Duodenal mucosa (tissue), 2 donors: ENCODE measurements at regions not wholly inside any gene's neighbourhood (a gene's known extent, or its start where the extent isn't known, plus 50 kb on each side); places are given as distances from the start of the nearest gene placed in this dataset.
"Not testable (repeated sequence)": the region's sequence is repeated elsewhere in the genome, so short reads cannot be mapped to it uniquely, and the experiment has no call there.

ENCODE experiments used
- H3K27ac ChIP-seq: one replicate; pipeline ENCODE4 v1.7.0; 2013; ENCODE audit warnings: low read depth, low read length
- H3K27me3 ChIP-seq, 2 donors: one replicate each; pipeline ENCODE4 v1.7.0; 2013; ENCODE audit warnings: low read length in 2 of 2, control low read depth in 1 of 2; ENCODE audit not compliant: insufficient read depth in 2 of 2, control insufficient read depth in 1 of 2
- H3K36me3 ChIP-seq, 2 donors: one replicate each; pipeline ENCODE4 v1.7.0; 2013; ENCODE audit warnings: low read length in 2 of 2, control low read depth in 1 of 2; ENCODE audit not compliant: insufficient read depth in 2 of 2, control insufficient read depth in 1 of 2
- H3K4me1 ChIP-seq, 2 donors: one replicate each; pipeline ENCODE4 v1.7.0; 2013; ENCODE audit warnings: low read length in 2 of 2, control low read depth in 1 of 2; ENCODE audit not compliant: insufficient read depth in 2 of 2, control insufficient read depth in 1 of 2
- H3K4me3 ChIP-seq, 2 donors: one replicate each; pipeline ENCODE4 v1.7.0; 2013; ENCODE audit warnings: low read length in 2 of 2, low read depth in 1 of 2
- H3K9ac ChIP-seq, 2 donors: one replicate each; pipeline ENCODE4 v1.7.0; 2013; ENCODE audit warnings: low read length in 2 of 2, low read depth in 1 of 2
- H3K9me3 ChIP-seq, 2 donors: one replicate each; pipeline ENCODE4 v1.7.0; 2013; ENCODE audit warnings: low read length in 2 of 2, control low read depth in 1 of 2; ENCODE audit not compliant: control insufficient read depth in 1 of 2

DNA sequence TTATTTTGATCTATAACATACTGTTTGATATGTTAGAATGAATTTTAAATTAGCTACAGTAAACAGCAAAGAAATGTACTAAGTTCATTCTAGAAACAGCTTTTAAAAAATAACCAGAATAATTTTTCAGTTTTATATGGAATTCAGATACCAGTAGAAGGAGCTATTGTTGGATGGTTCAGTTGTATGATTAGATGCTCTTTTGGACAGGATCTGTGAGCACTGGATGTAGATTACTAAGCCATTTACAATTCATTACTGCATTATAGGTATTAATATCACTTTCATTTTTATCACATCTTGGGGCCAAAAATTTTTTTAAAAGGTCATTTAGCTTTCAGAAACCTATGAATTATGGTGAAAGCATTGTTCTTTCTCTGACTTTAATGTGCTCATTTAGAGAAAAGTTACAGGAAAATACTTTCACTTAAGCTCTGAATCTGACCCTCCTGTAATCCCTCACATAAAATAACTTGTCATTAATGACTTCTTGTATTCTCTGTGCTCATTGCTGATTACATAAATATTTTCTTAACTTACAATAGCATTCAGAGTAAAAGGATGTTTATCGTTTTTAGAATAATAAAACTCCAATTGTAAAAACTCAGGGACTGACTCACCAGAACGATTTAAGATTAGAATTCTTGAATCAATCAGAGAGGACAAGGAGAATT is 750.2 kb downstream of the SLC4A3 start:
- Histone ChIP-seq H3K4me3 (no peak overlapping the region), H3K27ac (no peak overlapping the region), H3K4me1 (no peaks in the 10 kb centered on the region), H3K27me3 (no peaks in the 10 kb centered on the region), H3K36me3 (no peaks in the 10 kb centered on the region), H3K9me3 (no peaks in the 10 kb centered on the region), H3K9ac (no peak overlapping the region)

- H3K36me3 ChIP-seq, H3K9ac ChIP-seq: not testable (repeated sequence)
Measured at GRCh38 chr2:220387758-220388157, 760.3 kb downstream of the SLC4A3 start.

GRCh38 chr2:220393711-220394110 is 766.3 kb downstream of the SLC4A3 start:
- Histone ChIP-seq H3K4me1 (no peaks in the 10 kb centered on the region), H3K27ac (no peak overlapping the region), H3K27me3 (no peaks in the 10 kb centered on the region), H3K4me3 (no peak overlapping the region), H3K9me3 (no peaks in the 10 kb centered on the region), H3K9ac (no peak overlapping the region), H3K36me3 (no peaks in the 10 kb centered on the region)

More at GRCh38 chr2:220387758-220388157, 760.3 kb downstream of the SLC4A3 start:
- not testable (repeated sequence) for H3K27me3 ChIP-seq, H3K4me3 ChIP-seq, H3K4me1 ChIP-seq, H3K9me3 ChIP-seq, H3K27ac ChIP-seq

GRCh38 chr2:220394433-220394832 is 767.0 kb downstream of the SLC4A3 start:
- no peaks in the 10 kb centered on the region for H3K9me3 ChIP-seq
- no peaks in the 10 kb centered on the region for H3K27me3 ChIP-seq
- H3K9ac ChIP-seq = no peak overlapping the region
- H3K4me1 ChIP-seq = no peaks in the 10 kb centered on the region
- no peak overlapping the region for H3K4me3 ChIP-seq
- no peak overlapping the region for H3K27ac ChIP-seq
- no peaks in the 10 kb centered on the region for H3K36me3 ChIP-seq

- Histone ChIP-seq H3K9ac (no peak overlapping the region), H3K27me3 (no peaks in the 10 kb centered on the region), H3K4me3 (no peak overlapping the region), H3K9me3 (no peaks in the 10 kb centered on the region), H3K27ac (no peak overlapping the region), H3K36me3 (no peaks in the 10 kb centered on the region), H3K4me1 (no peaks in the 10 kb centered on the region)
Measured at GRCh38 chr2:220396287-220396686, 768.9 kb downstream of the SLC4A3 start.

DNA sequence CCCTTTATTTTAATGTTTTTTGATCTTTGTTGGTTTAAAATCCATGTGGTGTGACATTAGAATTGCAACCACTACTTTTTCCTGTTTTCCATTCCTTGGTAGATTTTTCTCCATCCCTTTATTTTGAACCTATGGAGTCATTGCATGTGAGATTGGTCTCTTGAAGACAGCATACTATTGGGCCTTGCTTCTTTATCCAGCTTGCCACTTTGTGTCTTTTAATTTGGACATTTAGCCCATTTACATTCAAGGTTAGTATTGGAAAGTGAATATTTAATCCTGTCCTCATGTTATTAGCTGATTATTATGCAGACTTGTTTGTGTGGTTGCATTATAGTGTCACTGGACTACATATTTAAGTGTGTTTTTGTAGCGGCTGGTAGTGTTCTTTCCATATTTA is 782.9 kb downstream of the SLC4A3 start:
- no peak overlapping the region for H3K27ac ChIP-seq
- no peaks in the 10 kb centered on the region for H3K4me1 ChIP-seq
- no peak overlapping the region for H3K9ac ChIP-seq
- no peaks in the 10 kb centered on the region for H3K27me3 ChIP-seq
- H3K36me3 ChIP-seq = no peaks in the 10 kb centered on the region
- H3K9me3 ChIP-seq = peaks cover 0 to 4% of the 10 kb centered on the region in 2 donors
- no peak overlapping the region for H3K4me3 ChIP-seq

DNA sequence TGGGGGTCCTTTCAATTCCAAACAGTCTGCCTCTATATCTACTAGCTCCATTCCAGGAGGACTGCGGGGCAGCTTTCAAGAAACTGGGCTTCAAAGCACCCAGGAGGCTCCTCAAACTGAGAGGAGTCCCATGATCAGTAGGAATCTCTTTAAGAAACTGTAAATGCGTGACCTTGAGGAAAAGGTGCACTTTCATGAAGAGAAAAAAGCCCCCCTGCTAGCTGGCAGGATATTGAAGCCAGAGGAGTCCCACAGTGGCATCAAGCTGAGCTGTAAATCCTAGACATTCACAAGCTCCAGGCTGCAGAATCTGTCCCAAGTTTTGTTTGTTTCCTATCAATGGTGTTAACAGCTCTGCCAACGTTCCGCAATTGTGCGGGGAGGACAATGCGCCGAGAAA is 790.1 kb downstream of the SLC4A3 start:
- no peaks in the 10 kb centered on the region for H3K36me3 ChIP-seq
- no peak overlapping the region for H3K4me3 ChIP-seq
- no peak overlapping the region for H3K9ac ChIP-seq
- no peaks in the 10 kb centered on the region for H3K9me3 ChIP-seq
- no peak overlapping the region for H3K27ac ChIP-seq
- H3K4me1 ChIP-seq = no peaks in the 10 kb centered on the region
- H3K27me3 ChIP-seq = no peaks in the 10 kb centered on the region

DNA sequence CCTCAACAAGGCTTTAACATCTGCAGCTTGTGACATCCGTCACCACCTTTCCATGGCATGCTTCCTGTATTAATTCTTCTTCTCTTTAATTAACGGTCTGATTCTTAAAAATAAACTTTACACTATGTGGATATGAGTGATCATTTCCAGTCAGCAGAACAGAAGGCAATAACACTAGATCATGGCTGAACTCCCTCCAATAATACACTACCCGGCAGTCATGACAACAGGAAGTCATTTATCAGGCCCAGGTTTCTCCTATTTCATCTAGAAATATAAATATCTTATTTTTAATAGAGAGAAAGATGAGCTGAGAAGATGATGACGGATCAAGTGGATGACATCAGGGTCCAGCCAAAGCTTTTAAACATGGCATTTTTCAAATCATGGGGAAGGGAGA is 792.2 kb downstream of the SLC4A3 start:
- H3K27ac ChIP-seq = no peak overlapping the region
- no peaks in the 10 kb centered on the region for H3K27me3 ChIP-seq
- no peaks in the 10 kb centered on the region for H3K9me3 ChIP-seq
- no peak overlapping the region for H3K9ac ChIP-seq
- no peaks in the 10 kb centered on the region for H3K36me3 ChIP-seq
- H3K4me3 ChIP-seq = no peak overlapping the region
- no peaks in the 10 kb centered on the region for H3K4me1 ChIP-seq

DNA sequence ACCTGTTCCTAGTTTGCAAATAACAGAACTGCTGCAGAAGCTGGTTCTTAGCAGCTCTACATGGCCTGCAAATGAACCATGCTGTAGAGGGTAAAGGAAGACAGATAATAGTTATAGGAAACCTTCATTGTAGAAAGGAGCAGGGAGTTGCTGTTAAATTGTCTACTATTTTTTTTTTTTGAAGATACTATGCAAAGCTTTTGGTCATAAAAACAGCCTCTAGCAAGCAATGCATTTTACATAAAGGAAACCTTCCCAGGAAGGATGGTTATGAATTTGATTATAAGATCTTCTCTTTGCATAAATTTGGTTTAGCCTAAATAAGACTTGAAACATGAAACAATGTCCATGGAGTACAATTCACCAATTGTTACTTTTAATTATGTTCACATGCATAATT is 793.4 kb downstream of the SLC4A3 start:
- no peaks in the 10 kb centered on the region for H3K27me3 ChIP-seq
- no peaks in the 10 kb centered on the region for H3K9me3 ChIP-seq
- no peak overlapping the region for H3K27ac ChIP-seq
- H3K4me3 ChIP-seq = no peak overlapping the region
- no peak overlapping the region for H3K9ac ChIP-seq
- no peaks in the 10 kb centered on the region for H3K4me1 ChIP-seq
- no peaks in the 10 kb centered on the region for H3K36me3 ChIP-seq

GRCh38 chr2:220422676-220423075 is 795.2 kb downstream of the SLC4A3 start:
- no peaks in the 10 kb centered on the region for H3K9me3 ChIP-seq
- H3K36me3 ChIP-seq = no peaks in the 10 kb centered on the region
- no peaks in the 10 kb centered on the region for H3K27me3 ChIP-seq
- H3K4me3 ChIP-seq = no peak overlapping the region
- H3K27ac ChIP-seq = no peak overlapping the region
- no peaks in the 10 kb centered on the region for H3K4me1 ChIP-seq
- H3K9ac ChIP-seq = no peak overlapping the region

- Histone ChIP-seq H3K9me3 (no peaks in the 10 kb centered on the region), H3K4me3 (no peak overlapping the region), H3K36me3 (no peaks in the 10 kb centered on the region), H3K9ac (no peak overlapping the region), H3K27me3 (no peaks in the 10 kb centered on the region), H3K4me1 (no peaks in the 10 kb centered on the region), H3K27ac (no peak overlapping the region)
Measured at GRCh38 chr2:220424561-220424960, 797.1 kb downstream of the SLC4A3 start.
